ENCODE measurements at regions not wholly inside any gene's neighbourhood (a gene's known extent, or its start where the extent isn't known, plus 50 kb on each side); places are given as distances from the start of the nearest gene placed in this dataset.
A peak's percentile ranks its signal among the peaks of the same experiment; 100 is the strongest.

DNA sequence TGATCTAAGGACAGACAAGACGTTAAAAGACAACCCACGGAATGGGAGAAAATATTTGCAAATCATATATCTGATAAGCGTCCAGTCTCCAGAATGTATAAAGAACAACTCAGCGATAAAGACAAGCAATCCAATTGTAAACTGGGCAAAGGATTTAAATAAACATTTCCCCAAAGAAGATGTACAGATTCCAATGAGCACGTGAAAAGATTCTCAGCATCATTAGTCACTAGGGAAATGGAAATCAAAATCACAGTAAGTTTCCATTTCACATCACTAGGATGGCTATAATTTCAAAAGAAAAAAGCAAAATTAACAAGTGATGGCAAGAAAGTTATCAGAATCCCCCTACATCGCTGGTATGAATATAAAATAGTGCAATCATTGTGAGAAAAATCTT is 316.1 kb downstream of the SFMBT2 start:
- Histone ChIP-seq H3K18ac (ENCODE audit: low read depth in 1 of 2, low read length in 2 of 2) (no peak overlapping the region), H3K4ac (ENCODE audit: low read depth in 1 of 2, low read length in 2 of 2) (no peak overlapping the region), H3K9me3 (ENCODE audit: control insufficient read depth, low read length) (no peaks in the 10 kb centered on the region), H3K79me1 (replicated peaks; ENCODE audit: low read length, poor library complexity, severe bottlenecking) (no peaks in the 10 kb centered on the region), H2BK15ac (ENCODE audit: low read depth, poor library complexity, severe bottlenecking) (no peak overlapping the region), H3K36me3 (ENCODE audit: control insufficient read depth in 1 of 2, insufficient read depth in 2 of 2, low read depth in 1 of 2, low read length in 2 of 2) (no peaks in the 10 kb centered on the region), H2AK5ac (ENCODE audit: low read length, severe bottlenecking) (no peak overlapping the region), H3K4me3 (ENCODE audit: insufficient read depth in 1 of 2, low read depth in 1 of 2, low read length in 2 of 2) (no peak overlapping the region), H2BK5ac (ENCODE audit: low read depth, low read length, poor library complexity, severe bottlenecking) (no peak overlapping the region), H4K91ac (ENCODE audit: low read length) (no peak overlapping the region), H3K4me2 (ENCODE audit: low read length, poor library complexity, severe bottlenecking) (no peak overlapping the region), H3K23ac (ENCODE audit: low read length in 2 of 2) (no peak overlapping the region), H3K9ac (ENCODE audit: low read length) (no peak overlapping the region), H3K14ac (ENCODE audit: low read length in 2 of 2) (no peak overlapping the region), H2BK120ac (ENCODE audit: low read depth, low read length) (no peak overlapping the region), H3K27ac (ENCODE audit: low read length, poor library complexity, severe bottlenecking) (no peak overlapping the region), H3K4me1 (ENCODE audit: control insufficient read depth, insufficient read depth, low read depth, low read length) (no peaks in the 10 kb centered on the region), H2AFZ (ENCODE audit: low read depth, low read length) (no peak overlapping the region), H2BK12ac (ENCODE audit: low read length in 2 of 2) (no peak overlapping the region), H3K27me3 (ENCODE audit: control insufficient read depth in 1 of 2, insufficient read depth in 1 of 2, low read length in 2 of 2) (peaks cover 0 to 2% of the 10 kb centered on the region in 2 experiments), H4K8ac (ENCODE audit: low read length) (no peak overlapping the region)
- WGBS, result 63% methylated on average over 6 of the region's 6 CpGs
- DNase-seq, result peak; percentile 14

DNA sequence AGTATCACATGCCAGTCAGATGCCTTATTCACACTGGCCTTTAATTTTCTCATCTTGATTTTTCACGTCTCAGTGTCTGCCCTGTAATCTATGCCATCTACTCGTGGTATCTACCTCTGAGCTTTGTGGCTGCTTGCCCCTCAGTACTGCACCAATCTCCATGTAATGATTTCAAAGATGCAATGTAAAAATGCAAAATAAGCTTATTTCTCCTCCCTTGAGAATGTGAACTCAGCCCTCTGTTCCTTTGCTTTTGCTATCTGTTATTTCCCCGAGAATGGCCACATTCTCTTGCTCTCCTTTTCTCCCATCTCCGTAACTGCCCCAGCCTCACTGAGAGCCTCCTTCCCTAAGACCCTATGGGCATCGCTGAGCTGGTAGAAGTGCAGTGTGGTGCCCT is 317.5 kb downstream of the SFMBT2 start:
- H3K14ac ChIP-seq (ENCODE audit: low read length in 2 of 2), result no peak overlapping the region

DNA sequence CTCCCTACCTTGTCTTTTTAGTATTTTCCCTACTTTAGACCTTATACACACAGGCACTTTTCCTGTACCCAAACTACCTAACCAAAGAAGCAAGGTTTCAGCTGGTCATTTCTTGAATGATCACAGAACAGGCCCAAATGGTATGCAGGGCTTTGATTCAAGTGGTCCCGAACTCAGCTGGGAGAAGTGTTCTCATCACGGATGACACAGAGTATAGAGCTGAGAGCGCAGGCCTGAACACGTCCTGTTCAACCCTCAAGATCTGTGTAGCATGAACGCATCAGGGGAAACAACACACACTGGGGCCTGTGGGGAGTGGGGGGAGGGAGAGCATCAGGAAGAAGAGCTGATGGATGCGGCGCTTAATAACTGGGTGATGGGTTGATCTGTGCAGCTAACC is 318.2 kb downstream of the SFMBT2 start:
- no peak overlapping the region for H2BK120ac ChIP-seq (ENCODE audit: low read depth, low read length)
- no peak overlapping the region for H3K14ac ChIP-seq (ENCODE audit: low read length in 2 of 2)
- H3K27ac ChIP-seq (ENCODE audit: low read length, poor library complexity, severe bottlenecking), result no peak overlapping the region
- no peak for DNase-seq
- H3K9me3 ChIP-seq (ENCODE audit: control insufficient read depth, low read length), result no peaks in the 10 kb centered on the region
- H2BK15ac ChIP-seq (ENCODE audit: low read depth, poor library complexity, severe bottlenecking), result no peak overlapping the region
- peaks cover 0 to 2% of the 10 kb centered on the region in 2 experiments for H3K27me3 ChIP-seq (ENCODE audit: control insufficient read depth in 1 of 2, insufficient read depth in 1 of 2, low read length in 2 of 2)
- H3K4me2 ChIP-seq (ENCODE audit: low read length, poor library complexity, severe bottlenecking), result no peak overlapping the region
- H3K36me3 ChIP-seq (ENCODE audit: control insufficient read depth in 1 of 2, insufficient read depth in 2 of 2, low read depth in 1 of 2, low read length in 2 of 2), result no peaks in the 10 kb centered on the region
- 88% methylated on average over 5 of the region's 7 CpGs for WGBS
- H3K23ac ChIP-seq (ENCODE audit: low read length in 2 of 2), result no peak overlapping the region
- H2BK5ac ChIP-seq (ENCODE audit: low read depth, low read length, poor library complexity, severe bottlenecking), result no peak overlapping the region
- H3K9ac ChIP-seq (ENCODE audit: low read length), result no peak overlapping the region
- H3K4ac ChIP-seq (ENCODE audit: low read depth in 1 of 2, low read length in 2 of 2), result no peak overlapping the region
- no peak overlapping the region for H2AFZ ChIP-seq (ENCODE audit: low read depth, low read length)
- H3K18ac ChIP-seq (ENCODE audit: low read depth in 1 of 2, low read length in 2 of 2), result no peak overlapping the region
- H2AK5ac ChIP-seq (ENCODE audit: low read length, severe bottlenecking), result no peak overlapping the region
- no peak overlapping the region for H4K8ac ChIP-seq (ENCODE audit: low read length)
- H3K79me1 ChIP-seq (replicated peaks; ENCODE audit: low read length, poor library complexity, severe bottlenecking), result no peaks in the 10 kb centered on the region
- no peaks in the 10 kb centered on the region for H3K4me1 ChIP-seq (ENCODE audit: control insufficient read depth, insufficient read depth, low read depth, low read length)
- H3K4me3 ChIP-seq (ENCODE audit: insufficient read depth in 1 of 2, low read depth in 1 of 2, low read length in 2 of 2), result no peak overlapping the region
- peak overlapping the region in 1 of 2 experiments; percentile 69 for H2BK12ac ChIP-seq (ENCODE audit: low read length in 2 of 2)
- no peak overlapping the region for H4K91ac ChIP-seq (ENCODE audit: low read length)

More for the DNA sequence above, 317.5 kb downstream of the SFMBT2 start:
- H3K36me3 ChIP-seq (ENCODE audit: control insufficient read depth in 1 of 2, insufficient read depth in 2 of 2, low read depth in 1 of 2, low read length in 2 of 2), result no peaks in the 10 kb centered on the region
- no peaks in the 10 kb centered on the region for H3K9me3 ChIP-seq (ENCODE audit: control insufficient read depth, low read length)
- H2BK15ac ChIP-seq (ENCODE audit: low read depth, poor library complexity, severe bottlenecking), result no peak overlapping the region
- peak overlapping the region; percentile 4 to 49 for H2BK12ac ChIP-seq (ENCODE audit: low read length in 2 of 2)
- H3K4me2 ChIP-seq (ENCODE audit: low read length, poor library complexity, severe bottlenecking), result no peak overlapping the region
- no peak overlapping the region for H4K91ac ChIP-seq (ENCODE audit: low read length)
- no peak overlapping the region for H3K23ac ChIP-seq (ENCODE audit: low read length in 2 of 2)
- H2BK120ac ChIP-seq (ENCODE audit: low read depth, low read length), result no peak overlapping the region
- H3K4me1 ChIP-seq (ENCODE audit: control insufficient read depth, insufficient read depth, low read depth, low read length), result no peaks in the 10 kb centered on the region
- H3K27me3 ChIP-seq (ENCODE audit: control insufficient read depth in 1 of 2, insufficient read depth in 1 of 2, low read length in 2 of 2), result peaks cover 0 to 2% of the 10 kb centered on the region in 2 experiments
- no peak overlapping the region for H3K9ac ChIP-seq (ENCODE audit: low read length)
- DNase-seq, result no peak
- no peak overlapping the region for H4K8ac ChIP-seq (ENCODE audit: low read length)
- H3K4me3 ChIP-seq (ENCODE audit: insufficient read depth in 1 of 2, low read depth in 1 of 2, low read length in 2 of 2), result no peak overlapping the region
- no peak overlapping the region for H2BK5ac ChIP-seq (ENCODE audit: low read depth, low read length, poor library complexity, severe bottlenecking)
- H3K4ac ChIP-seq (ENCODE audit: low read depth in 1 of 2, low read length in 2 of 2), result no peak overlapping the region
- H3K27ac ChIP-seq (ENCODE audit: low read length, poor library complexity, severe bottlenecking), result no peak overlapping the region
- no peak overlapping the region for H2AFZ ChIP-seq (ENCODE audit: low read depth, low read length)
- H2AK5ac ChIP-seq (ENCODE audit: low read length, severe bottlenecking), result no peak overlapping the region
- H3K18ac ChIP-seq (ENCODE audit: low read depth in 1 of 2, low read length in 2 of 2), result no peak overlapping the region
- H3K79me1 ChIP-seq (replicated peaks; ENCODE audit: low read length, poor library complexity, severe bottlenecking), result no peaks in the 10 kb centered on the region
- WGBS, result 92% methylated on average over 5 of the region's 5 CpGs

DNA sequence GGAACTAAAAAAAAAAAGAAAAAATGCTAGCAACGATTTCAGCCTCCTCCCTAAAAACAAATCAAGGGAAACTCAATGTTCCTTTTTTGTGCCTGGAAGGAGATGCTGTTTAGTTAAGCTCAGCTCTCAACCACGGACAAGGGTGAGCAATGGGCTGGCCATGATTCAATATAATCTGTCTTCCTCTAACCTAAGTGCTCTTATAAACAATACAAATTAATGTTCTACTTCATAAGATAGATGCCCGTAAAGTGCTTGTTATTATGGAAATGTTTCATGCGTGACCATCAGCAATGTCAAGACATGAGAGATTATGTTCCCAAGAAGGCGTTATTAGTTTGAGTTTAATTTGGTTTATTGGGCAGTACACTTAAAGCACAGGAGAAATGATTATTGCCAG is 320.3 kb downstream of the SFMBT2 start:
- Histone ChIP-seq H3K79me1 (replicated peaks; ENCODE audit: low read length, poor library complexity, severe bottlenecking) (no peaks in the 10 kb centered on the region), H3K4me3 (ENCODE audit: insufficient read depth in 1 of 2, low read depth in 1 of 2, low read length in 2 of 2) (no peak overlapping the region), H2AFZ (ENCODE audit: low read depth, low read length) (no peak overlapping the region), H2BK15ac (ENCODE audit: low read depth, poor library complexity, severe bottlenecking) (no peak overlapping the region), H3K4me1 (ENCODE audit: control insufficient read depth, insufficient read depth, low read depth, low read length) (no peaks in the 10 kb centered on the region), H4K8ac (ENCODE audit: low read length) (no peak overlapping the region), H3K4me2 (ENCODE audit: low read length, poor library complexity, severe bottlenecking) (no peak overlapping the region), H3K14ac (ENCODE audit: low read length in 2 of 2) (no peak overlapping the region), H3K27me3 (ENCODE audit: control insufficient read depth in 1 of 2, insufficient read depth in 1 of 2, low read length in 2 of 2) (peaks cover 0 to 2% of the 10 kb centered on the region in 2 experiments), H3K9ac (ENCODE audit: low read length) (no peak overlapping the region), H3K9me3 (ENCODE audit: control insufficient read depth, low read length) (no peaks in the 10 kb centered on the region), H3K36me3 (ENCODE audit: control insufficient read depth in 1 of 2, insufficient read depth in 2 of 2, low read depth in 1 of 2, low read length in 2 of 2) (no peaks in the 10 kb centered on the region), H4K91ac (ENCODE audit: low read length) (no peak overlapping the region), H3K18ac (ENCODE audit: low read depth in 1 of 2, low read length in 2 of 2) (no peak overlapping the region), H3K4ac (ENCODE audit: low read depth in 1 of 2, low read length in 2 of 2) (no peak overlapping the region), H2AK5ac (ENCODE audit: low read length, severe bottlenecking) (no peak overlapping the region), H2BK120ac (ENCODE audit: low read depth, low read length) (no peak overlapping the region), H3K23ac (ENCODE audit: low read length in 2 of 2) (no peak overlapping the region), H3K27ac (ENCODE audit: low read length, poor library complexity, severe bottlenecking) (no peak overlapping the region), H2BK5ac (ENCODE audit: low read depth, low read length, poor library complexity, severe bottlenecking) (no peak overlapping the region), H2BK12ac (ENCODE audit: low read length in 2 of 2) (no peak overlapping the region)
- DNase-seq, result peak; percentile 65
- WGBS, result 25% methylated on average over 5 of the region's 5 CpGs

All from mesenchymal stem cell (in vitro differentiated cells and primary cell).